ENCODE measurements at regions not wholly inside any gene's neighbourhood (a gene's known extent, or its start where the extent isn't known, plus 50 kb on each side); places are given as distances from the start of the nearest gene placed in this dataset.

- CTCF ChIA-PET, result no interaction called here
- POLR2A ChIA-PET, result no interaction called here
- H3K9me3 Mint-ChIP-seq, result peaks cover 15% of the 10 kb centered on the region
Measured at GRCh38 chr16:62462971-62463370, 426.7 kb upstream of the CDH8 start.

DNA sequence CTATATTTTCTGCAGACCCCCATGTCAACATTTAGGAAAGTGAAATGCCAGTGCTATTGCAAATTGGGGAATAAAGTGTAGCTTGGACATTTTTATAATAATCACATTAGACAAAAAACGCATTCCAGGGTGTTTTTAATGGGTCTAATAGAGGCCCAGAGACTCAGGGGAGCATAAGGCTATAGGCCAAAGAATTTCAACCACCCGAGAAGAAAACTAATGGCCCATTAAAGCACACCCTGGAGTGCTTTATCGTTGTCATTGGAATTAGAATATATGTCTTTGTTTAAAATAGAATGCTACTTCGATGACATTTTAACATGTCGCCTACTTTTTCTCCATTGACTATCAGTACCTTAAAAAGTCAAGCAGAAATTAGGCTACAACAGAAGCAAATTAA, 414.1 kb upstream of the CDH8 start:
- H3K4me3 ChIP-seq (ENCODE audit: low read length), result no peak overlapping the region
- H3K9me3 Mint-ChIP-seq, result peaks cover 13% of the 10 kb centered on the region
- ChIA-PET CTCF (no interaction called here), POLR2A (no interaction called here)
- H3K27me3 Mint-ChIP-seq, result no peaks in the 10 kb centered on the region
- no peak for ATAC-seq (ENCODE audit: poor library complexity)
- intact Hi-C loops (cut with DNase I, micrococcal nuclease), result no loop called here
- H3K4me1 Mint-ChIP-seq (ENCODE audit: low read depth), result no peaks in the 10 kb centered on the region
- H3K36me3 ChIP-seq (ENCODE audit: insufficient read depth, low read length), result no peaks in the 10 kb centered on the region
- TF ChIP-seq, protein P1, sequence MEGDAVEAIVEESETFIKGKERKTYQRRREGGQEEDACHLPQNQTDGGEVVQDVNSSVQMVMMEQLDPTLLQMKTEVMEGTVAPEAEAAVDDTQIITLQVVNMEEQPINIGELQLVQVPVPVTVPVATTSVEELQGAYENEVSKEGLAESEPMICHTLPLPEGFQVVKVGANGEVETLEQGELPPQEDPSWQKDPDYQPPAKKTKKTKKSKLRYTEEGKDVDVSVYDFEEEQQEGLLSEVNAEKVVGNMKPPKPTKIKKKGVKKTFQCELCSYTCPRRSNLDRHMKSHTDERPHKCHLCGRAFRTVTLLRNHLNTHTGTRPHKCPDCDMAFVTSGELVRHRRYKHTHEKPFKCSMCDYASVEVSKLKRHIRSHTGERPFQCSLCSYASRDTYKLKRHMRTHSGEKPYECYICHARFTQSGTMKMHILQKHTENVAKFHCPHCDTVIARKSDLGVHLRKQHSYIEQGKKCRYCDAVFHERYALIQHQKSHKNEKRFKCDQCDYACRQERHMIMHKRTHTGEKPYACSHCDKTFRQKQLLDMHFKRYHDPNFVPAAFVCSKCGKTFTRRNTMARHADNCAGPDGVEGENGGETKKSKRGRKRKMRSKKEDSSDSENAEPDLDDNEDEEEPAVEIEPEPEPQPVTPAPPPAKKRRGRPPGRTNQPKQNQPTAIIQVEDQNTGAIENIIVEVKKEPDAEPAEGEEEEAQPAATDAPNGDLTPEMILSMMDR (IDR thresholded peaks at IDR 0.05), result no peak
- no peaks in the 10 kb centered on the region for H3K27me3 ChIP-seq (ENCODE audit: control insufficient read depth in 1 of 2, insufficient read depth in 2 of 2, low read length in 2 of 2)
- H3K36me3 Mint-ChIP-seq (ENCODE audit: low read depth), result no peaks in the 10 kb centered on the region
- no peaks in the 10 kb centered on the region for H3K4me1 ChIP-seq (ENCODE audit: insufficient read depth, low read length)
- H3K27ac ChIP-seq (ENCODE audit: low read depth in 1 of 2, low read length in 2 of 2), result no peak overlapping the region
- no peak for DNase-seq
- no peak overlapping the region for H3K27ac Mint-ChIP-seq
- H3K9me3 ChIP-seq (ENCODE audit: control insufficient read depth in 1 of 2, insufficient read depth in 1 of 2, low read length in 2 of 2), result peaks cover 7 to 10% of the 10 kb centered on the region in 2 experiments
- no peak overlapping the region for H3K4me3 Mint-ChIP-seq

More at GRCh38 chr16:62462971-62463370, 426.7 kb upstream of the CDH8 start:
- TF ChIP-seq, protein P1 (IDR thresholded peaks at IDR 0.05), result no peak
- no peaks in the 10 kb centered on the region for H3K4me1 ChIP-seq (ENCODE audit: insufficient read depth, low read length)
- H3K36me3 ChIP-seq (ENCODE audit: insufficient read depth, low read length), result no peaks in the 10 kb centered on the region
- no peaks in the 10 kb centered on the region for H3K27me3 ChIP-seq (ENCODE audit: control insufficient read depth in 1 of 2, insufficient read depth in 2 of 2, low read length in 2 of 2)
- H3K9me3 ChIP-seq (ENCODE audit: control insufficient read depth in 1 of 2, insufficient read depth in 1 of 2, low read length in 2 of 2), result peaks cover 0 to 8% of the 10 kb centered on the region in 2 experiments
- Mint-ChIP-seq H3K27ac (no peak overlapping the region), H3K4me1 (ENCODE audit: low read depth) (no peaks in the 10 kb centered on the region), H3K4me3 (no peak overlapping the region), H3K27me3 (no peaks in the 10 kb centered on the region), H3K36me3 (ENCODE audit: low read depth) (no peaks in the 10 kb centered on the region)
- no peak overlapping the region for H3K4me3 ChIP-seq (ENCODE audit: low read length)
- H3K27ac ChIP-seq (ENCODE audit: low read depth in 1 of 2, low read length in 2 of 2), result no peak overlapping the region
- DNase-seq, result no peak
- intact Hi-C loops (cut with DNase I, micrococcal nuclease), result no loop called here
- no peak for ATAC-seq (ENCODE audit: poor library complexity)

- TF ChIP-seq, protein P1 (IDR thresholded peaks at IDR 0.05), result no peak
- POLR2A ChIA-PET, result no interaction called here
- H3K36me3 ChIP-seq (ENCODE audit: insufficient read depth, low read length), result no peaks in the 10 kb centered on the region
- H3K27me3 Mint-ChIP-seq, result no peaks in the 10 kb centered on the region
- intact Hi-C loops (cut with DNase I, micrococcal nuclease), result no loop called here
- no peak overlapping the region for H3K27ac ChIP-seq (ENCODE audit: low read depth in 1 of 2, low read length in 2 of 2)
- H3K36me3 Mint-ChIP-seq (ENCODE audit: low read depth), result no peaks in the 10 kb centered on the region
- DNase-seq (no peak), ATAC-seq (ENCODE audit: poor library complexity) (no peak)
- H3K4me1 Mint-ChIP-seq (ENCODE audit: low read depth), result no peaks in the 10 kb centered on the region
- H3K27ac Mint-ChIP-seq, result no peak overlapping the region
- no peaks in the 10 kb centered on the region for H3K4me1 ChIP-seq (ENCODE audit: insufficient read depth, low read length)
- no peak overlapping the region for H3K4me3 Mint-ChIP-seq
- H3K9me3 Mint-ChIP-seq, result peaks cover 16% of the 10 kb centered on the region
- H3K27me3 ChIP-seq (ENCODE audit: control insufficient read depth in 1 of 2, insufficient read depth in 2 of 2, low read length in 2 of 2), result no peaks in the 10 kb centered on the region
- H3K9me3 ChIP-seq (ENCODE audit: control insufficient read depth in 1 of 2, insufficient read depth in 1 of 2, low read length in 2 of 2), result peaks cover 0 to 13% of the 10 kb centered on the region in 2 experiments
- H3K4me3 ChIP-seq (ENCODE audit: low read length), result no peak overlapping the region
- CTCF ChIA-PET, result no interaction called here
Measured at GRCh38 chr16:62445909-62446308, 409.7 kb upstream of the CDH8 start.

Measured in CD4-positive, alpha-beta T cell (primary cell).